ENCODE measurements at regions not wholly inside any gene's neighbourhood (a gene's known extent, or its start where the extent isn't known, plus 50 kb on each side); places are given as distances from the start of the nearest gene placed in this dataset.

GRCh38 chr14:22434030-22434429 is 155.0 kb downstream of the DAD1 start:
- TF ChIP-seq POLR2AphosphoS5 (IDR thresholded peaks at IDR 0.05; ENCODE audit: borderline replicate concordance, low read depth, low read length): no peak
- no peak for TF ChIP-seq EZH2 (IDR thresholded peaks at IDR 0.05)
- no peak for TF ChIP-seq FOXP2 (optimal IDR thresholded peaks at IDR 0.05; ENCODE audit: control extremely low read depth, extremely low read length, insufficient read depth)

Data from SK-N-MC (cell line).